ENCODE measurements at regions not wholly inside any gene's neighbourhood (a gene's known extent, or its start where the extent isn't known, plus 50 kb on each side); places are given as distances from the start of the nearest gene placed in this dataset.

DNA sequence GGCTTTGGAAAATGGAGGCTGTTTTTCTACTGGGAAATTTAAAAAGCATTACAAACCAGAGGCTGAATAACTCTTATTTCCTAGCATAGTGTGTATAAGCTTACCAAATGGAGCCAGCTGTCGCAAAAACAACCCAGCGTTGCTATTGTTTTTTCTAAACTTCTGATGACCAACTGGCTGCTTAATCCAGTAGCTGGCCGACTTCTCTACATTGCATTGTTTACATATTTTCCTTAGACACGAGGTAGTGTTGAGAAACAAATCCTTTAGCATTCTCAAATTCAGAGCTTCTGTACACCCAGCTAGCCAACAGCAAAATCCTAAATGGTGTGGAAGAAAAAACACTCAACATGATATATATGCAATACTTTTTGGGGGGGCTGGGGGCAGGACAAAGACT is 161.0 kb upstream of the ADAMTS9 start:
- no peak for DNase-seq (ENCODE audit: low spot score)
- intact Hi-C loops (cut with DNase I) = no loop called here

DNA sequence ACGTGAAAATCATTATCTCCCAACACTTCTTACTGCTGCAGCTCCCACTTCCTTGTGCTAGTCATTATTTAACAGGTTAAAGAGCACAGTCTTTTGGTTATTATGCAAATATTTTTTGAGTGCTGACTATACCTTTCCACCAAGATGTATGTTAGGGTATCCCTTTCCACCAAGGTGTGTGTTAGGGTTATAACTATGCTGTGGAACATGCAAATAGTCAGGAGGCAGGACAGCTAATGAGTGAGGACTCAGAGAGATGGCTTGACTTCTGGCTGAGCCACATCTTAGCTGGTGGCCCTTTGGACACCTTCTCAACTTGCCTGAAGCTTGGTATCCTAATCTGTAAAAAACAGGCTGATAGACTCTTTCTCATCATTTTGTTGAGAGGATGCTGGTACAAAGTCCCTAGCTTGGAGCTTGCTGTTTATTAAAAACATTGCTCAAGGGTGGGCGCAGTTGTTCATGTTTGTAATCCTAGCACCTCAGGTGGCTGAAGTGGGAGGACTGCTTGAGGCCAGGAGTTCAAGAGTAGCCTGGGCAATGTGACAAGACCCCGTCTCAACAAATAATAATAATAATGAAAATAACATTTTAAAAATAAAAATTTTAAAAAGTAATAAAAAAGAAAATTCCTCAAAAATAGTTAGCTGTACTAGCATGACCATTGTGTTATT is 160.5 kb upstream of the ADAMTS9 start:
- no peak for DNase-seq (ENCODE audit: low spot score)
- intact Hi-C loops (cut with DNase I) = no loop called here

DNA sequence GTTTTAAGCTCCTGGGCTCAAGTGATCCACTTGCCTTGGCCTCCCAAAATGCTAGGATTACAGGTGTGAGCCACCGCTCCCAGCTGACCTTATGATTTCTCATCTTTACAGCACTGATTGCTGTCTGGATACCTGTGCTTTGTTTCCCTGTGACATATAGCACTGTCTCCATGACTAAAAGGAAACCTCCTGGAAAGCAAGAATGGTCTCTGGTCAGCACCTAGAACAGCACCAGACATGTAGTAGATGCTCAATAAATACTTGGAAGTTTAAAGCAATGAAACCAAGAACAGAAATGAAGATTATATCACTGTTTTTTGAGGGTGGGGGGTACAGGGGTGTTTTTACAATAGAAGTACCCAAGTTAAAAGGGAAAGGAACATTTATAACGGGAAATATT is 156.8 kb upstream of the ADAMTS9 start:
- intact Hi-C loops (cut with DNase I) = no loop called here
- DNase-seq (ENCODE audit: low spot score) = no peak

DNA sequence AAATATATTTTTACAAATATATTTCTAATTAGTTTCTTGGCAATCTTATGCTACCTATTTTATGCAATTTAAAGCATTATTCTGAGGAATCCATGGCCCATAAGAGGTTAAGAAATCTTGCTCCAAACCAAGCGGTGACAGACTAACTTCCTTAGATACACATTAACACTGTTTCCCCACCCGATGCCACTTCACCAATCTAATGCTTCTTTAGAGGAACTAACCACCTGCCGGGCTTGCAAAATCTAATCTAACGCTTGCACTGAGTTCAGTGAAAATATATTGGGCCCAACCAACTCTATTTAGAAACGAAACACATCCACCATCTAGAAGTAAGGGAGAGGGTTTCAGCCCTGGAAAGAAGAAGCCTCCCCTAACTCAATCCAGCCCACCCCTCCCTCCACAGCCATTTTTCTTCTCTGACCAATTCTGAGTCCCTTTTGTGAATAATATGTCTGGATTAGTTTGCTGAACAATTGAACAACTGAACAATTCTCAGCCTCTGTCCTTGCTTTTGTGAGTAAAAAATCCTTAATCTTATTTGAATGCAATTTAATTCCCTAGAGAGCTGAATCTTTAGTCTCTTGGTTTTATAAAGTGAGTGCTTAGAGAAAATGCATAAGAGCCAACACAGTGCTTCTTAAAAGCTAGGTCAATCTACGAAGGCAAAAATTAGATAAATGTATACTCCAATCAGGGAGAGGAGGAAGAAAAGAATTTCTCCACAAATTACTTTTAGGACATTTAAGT is 150.4 kb upstream of the ADAMTS9 start:
- DNase-seq (ENCODE audit: low spot score) = no peak
- intact Hi-C loops (cut with DNase I) = no loop called here

DNA sequence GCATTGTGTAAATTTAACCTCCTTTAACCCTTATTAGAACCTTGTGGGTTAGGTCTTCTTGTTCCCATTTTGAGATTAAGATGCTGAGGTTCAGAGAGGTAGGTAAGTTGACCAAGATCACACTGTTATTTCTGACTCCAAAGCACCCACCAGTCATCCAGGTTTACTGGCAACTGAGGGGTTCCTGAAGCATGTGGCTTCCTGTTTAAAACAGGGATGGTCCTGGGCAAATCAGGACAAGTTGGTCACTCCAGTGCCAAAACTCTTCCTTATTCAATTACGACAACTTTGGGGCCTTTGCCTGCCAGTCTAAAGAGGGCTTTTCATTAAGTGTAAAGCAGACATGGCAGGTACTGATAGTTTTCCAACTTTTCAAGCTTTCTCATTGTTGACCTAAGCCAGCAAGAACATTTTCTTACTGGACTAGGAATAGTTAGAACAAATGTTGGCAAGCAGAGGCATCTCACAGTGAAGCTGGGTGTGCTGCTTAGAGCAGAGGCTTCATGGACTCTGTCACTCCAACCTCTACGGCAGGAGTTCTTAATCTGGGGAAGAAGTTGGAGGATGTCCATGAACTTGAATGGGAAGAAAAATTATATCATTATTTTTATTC is 149.4 kb upstream of the ADAMTS9 start:
- intact Hi-C loops (cut with DNase I) = no loop called here
- DNase-seq (ENCODE audit: low spot score) = no peak

DNA sequence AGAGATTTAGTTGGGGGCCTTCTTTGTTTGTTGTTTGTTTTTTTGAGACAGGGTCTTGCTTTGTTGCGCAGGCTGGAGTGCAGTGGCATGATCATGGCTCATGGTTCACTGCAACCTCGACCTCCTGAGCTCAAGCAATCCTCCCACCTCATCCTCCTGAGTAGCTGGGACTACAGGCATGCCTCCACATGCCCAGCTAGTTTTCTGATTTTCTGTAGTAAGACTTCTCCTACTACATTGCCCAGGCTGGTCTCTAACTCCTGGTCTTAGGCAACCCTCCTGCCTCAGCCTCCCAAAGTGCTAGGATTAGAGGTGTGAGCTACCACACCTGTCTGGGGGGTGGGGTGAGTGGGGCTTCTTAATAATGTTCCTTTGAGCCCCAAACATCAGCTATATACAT is 148.3 kb upstream of the ADAMTS9 start:
- DNase-seq (ENCODE audit: low spot score) = no peak
- intact Hi-C loops (cut with DNase I) = no loop called here

DNA sequence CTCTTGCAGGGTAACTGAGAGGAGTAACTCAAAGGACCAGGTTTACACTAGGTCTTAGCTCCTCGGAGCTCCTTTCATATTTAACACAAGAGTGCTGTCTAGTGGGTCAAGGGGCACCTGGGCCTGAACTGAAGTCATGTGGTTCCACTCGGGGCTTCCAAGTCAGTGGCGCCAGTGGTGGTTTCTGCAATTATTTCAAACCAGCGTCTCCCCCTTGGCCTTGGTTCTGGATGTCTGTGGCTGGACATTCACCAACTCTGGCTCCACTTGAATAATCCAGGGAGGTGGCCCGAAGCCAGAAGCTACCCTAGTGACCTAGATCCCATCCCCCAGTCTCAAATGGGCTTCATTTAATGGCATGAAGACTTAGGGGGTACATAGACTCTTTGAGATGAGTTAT is 144.3 kb upstream of the ADAMTS9 start:
- DNase-seq (ENCODE audit: low spot score) = no peak
- intact Hi-C loops (cut with DNase I) = no loop called here

DNA sequence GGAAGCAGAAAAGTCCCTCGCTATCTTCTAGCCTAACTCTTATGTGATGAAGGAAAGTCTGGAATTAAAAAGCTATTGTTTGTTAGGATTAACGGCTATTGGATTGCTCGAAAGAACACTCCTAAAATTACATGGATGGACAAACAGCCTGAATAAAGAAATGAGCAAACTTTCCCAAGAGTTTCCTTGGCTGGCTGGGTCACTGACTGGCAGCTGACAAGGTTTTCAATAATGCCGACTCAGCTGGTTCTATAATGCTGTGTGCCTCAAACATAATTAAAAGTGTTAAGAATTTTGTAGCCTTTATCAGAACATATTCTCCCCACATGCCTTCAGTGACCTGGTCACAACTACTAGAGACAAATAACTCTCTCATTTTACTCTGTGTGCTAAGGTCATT is 142.9 kb upstream of the ADAMTS9 start:
- intact Hi-C loops (cut with DNase I) = no loop called here
- no peak for DNase-seq (ENCODE audit: low spot score)

DNA sequence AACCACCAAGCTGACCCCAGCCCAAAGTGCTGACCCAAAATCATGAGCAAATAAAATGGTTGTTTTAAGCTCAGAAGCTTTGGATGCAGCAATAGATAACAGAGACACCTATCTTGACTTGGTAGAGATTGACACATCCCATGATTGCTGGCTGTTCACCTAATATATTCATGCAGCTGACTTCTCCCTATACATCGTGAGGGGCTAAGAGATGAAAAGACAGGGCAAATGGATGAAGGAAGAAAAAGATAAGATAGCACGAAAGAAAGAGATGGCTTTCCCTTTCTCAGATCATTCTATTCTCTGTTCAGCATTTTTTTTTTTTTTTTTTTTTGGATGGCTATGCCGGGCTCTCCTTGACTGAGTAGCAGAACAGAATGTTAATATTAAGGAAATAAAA is 141.5 kb upstream of the ADAMTS9 start:
- intact Hi-C loops (cut with DNase I) = no loop called here
- DNase-seq (ENCODE audit: low spot score) = no peak

DNA sequence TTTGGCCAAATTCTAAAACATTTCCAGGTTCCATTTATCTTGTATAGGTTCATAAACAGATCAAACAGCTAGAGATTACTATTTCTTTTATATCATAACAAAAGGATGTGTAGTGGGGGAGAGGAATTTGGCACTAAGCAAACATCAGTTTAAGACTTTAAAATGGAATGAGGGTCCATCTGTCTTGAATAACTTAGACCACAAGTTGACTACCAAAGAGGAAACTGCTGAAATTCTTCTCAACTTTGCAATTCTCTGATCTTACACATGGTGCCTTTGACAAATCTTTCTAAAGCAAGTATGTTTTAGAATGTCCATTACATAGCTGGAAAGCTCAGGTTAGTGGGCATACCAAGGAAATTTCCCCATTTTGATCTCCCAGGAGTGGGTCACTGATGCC is 140.5 kb upstream of the ADAMTS9 start:
- intact Hi-C loops (cut with DNase I) = no loop called here

DNA sequence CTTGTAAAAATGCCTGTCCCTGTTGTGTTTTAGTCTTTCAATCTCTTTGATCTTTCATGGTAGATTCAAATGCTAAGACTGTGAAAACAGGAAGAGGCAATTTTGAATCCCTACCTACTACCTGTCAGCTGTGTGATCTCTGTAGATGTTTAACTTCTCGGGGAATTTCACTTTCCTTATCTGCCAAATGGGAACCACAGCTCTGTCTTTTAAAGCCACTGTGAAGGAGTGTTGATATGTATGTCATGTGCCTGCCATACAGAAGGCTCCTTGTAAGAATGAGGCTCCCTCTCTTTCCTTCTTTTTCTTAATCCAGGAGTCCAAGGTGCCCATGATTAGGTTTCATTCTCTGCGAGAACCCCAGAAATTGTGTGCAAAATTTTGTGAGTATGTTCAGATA is 139.6 kb upstream of the ADAMTS9 start:
- DNase-seq (ENCODE audit: low spot score) = no peak
- intact Hi-C loops (cut with DNase I) = no loop called here

More for the DNA sequence above, 140.5 kb upstream of the ADAMTS9 start:
- no peak for DNase-seq (ENCODE audit: low spot score)

DNA sequence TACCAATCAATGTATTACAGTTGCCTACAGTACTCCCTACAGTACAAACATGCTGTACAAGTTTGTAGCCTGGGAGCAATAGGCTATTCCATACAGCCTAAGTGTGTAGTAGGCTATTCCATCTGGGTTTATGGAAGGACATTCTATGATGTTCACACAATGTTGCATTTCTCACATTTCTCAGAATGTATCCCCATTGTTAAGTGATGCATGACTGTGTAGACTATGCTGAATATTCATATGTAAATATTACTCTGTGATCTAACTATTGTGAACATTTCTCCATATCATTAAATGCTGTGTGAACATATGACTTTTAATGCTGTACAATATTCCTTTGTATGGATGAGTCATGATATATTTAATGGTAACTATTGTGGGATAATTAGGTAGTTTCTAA is 139.2 kb upstream of the ADAMTS9 start:
- intact Hi-C loops (cut with DNase I) = no loop called here
- no peak for DNase-seq (ENCODE audit: low spot score)

DNA sequence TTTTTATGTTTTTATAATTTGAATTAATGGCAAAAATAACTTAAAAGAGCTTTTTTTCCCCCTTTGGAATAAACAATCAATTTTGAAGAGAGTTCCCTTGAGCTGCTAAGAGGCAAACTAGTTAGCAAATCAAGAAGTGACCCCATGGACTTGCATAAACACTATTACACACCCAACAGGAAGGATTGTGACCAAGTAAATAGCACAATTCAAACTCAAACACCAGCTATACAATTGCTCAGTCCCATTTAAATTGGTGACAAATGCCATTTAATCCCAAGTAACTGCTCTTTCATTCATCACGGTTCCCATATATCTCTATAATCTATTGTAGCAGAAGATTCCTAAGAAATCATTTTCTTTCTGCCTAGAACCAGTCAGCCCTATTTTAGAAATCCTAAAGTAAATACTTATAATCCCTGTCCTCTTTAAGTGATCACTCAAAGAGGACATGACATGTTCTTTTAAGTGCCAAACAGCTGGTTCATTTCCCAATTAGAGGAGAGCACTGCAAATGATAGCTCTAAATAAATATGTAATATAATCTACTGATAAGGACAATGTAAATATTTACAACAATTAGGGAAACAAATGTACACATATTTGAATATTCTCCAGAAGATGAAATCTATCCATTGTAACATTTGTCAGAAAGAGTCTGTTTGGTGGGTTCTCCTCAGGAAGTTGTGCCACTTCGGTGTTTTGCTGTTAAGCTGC is 137.8 kb upstream of the ADAMTS9 start:
- intact Hi-C loops (cut with DNase I) = no loop called here
- DNase-seq (ENCODE audit: low spot score) = no peak

DNA sequence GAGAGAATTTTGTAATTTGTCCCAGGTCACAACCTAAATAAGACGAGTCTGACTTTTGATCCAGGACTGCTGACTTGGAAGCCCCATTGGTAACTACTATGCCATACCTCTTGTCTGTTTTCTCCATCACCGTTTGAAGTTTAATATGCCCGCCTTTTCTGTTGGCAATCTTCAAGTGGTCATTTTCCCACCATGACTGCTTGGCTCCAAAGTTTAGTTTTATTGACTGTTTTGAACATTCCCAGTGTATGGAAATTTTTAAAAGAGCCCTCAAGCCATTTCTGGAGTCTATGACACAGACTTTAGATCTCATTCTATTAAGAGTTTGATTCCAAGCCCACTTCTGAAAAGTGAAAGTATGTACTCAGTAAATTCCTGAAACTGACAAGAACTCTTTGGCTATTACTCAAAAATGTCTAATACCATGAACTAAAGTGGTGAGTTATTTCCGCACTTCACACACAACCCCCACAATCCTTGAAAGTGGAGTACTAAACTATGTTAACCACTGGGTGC is 136.7 kb upstream of the ADAMTS9 start:
- intact Hi-C loops (cut with DNase I) = no loop called here
- no peak for DNase-seq (ENCODE audit: low spot score)

DNA sequence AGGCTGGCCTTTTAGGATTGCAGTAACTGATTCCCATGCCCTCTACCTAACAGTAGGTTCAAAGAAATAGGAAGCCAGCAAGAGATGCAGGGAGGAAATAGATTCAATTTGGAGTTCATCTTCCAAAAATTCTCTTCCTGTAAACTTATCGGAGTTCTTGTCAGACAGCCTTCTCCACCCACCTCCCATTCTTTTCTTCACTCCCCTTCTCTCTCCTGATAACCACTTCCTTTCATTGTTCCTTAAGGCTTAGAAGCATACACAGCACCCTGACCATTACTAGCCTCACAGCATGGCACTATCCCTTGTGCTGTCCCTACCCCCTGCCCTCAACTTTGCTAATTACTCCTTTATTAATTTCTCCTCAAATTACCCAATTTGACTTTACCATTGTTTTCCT is 130.4 kb upstream of the ADAMTS9 start:
- intact Hi-C loops (cut with DNase I) = no loop called here
- no peak for DNase-seq (ENCODE audit: low spot score)

DNA sequence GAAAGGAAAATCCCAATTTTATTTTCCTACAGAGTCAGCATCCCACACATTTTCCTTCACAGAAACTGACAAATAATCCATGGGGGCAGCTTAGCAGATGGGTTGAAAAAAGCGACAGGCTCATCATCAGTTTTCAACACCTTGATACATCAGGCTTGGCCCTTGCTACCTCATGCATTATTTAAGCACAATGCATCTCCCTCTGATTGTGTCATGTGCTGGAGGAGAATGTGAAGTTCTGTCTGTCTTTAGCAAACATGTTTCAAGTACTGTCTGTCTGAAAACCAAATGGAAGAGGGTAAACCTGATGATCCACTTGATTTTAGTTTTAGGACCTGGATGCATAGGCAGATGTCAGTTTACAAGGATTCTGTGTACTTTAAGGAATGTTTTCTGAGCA is 128.6 kb upstream of the ADAMTS9 start:
- DNase-seq (ENCODE audit: low spot score) = no peak
- intact Hi-C loops (cut with DNase I) = no loop called here

DNA sequence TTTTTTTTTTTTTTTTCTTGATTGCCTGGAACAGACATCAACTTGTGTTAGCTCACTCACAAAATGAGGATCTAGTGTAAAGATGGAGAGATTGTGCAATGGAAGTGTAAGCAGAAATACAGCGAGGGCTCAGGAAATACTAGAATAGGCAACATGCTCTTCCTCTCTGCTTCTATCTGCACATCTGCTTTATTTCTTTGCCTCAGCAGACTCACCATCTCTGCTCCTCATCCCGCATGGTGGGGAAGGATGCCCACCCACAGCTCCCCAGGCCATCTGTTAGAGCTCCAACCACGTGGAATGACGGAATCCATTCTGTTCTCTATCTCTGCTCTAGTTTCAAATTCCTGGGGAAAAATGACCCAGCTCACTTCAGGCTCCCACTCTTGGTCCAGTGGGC is 128.0 kb upstream of the ADAMTS9 start:
- intact Hi-C loops (cut with DNase I) = no loop called here
- no peak for DNase-seq (ENCODE audit: low spot score)

DNA sequence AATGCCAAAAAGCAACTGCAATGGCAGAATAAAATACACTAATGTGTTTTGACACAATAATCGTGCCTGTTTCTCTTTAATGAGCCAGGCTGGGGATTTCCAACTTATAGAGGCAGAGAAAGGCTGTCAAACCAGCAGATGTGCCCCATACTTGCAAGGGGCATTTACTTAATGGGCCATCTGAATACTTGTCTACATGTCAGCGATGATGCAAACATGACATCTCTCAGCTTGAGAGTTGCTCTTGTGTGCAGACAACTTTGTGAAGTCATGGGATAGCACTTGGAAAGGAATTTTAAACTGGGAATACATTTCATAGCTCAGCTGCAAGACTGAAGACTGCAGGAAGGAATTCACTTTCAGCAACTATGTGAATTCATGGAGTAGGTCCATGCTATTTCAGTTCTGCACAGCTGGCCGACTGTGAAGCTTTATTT is 127.4 kb upstream of the ADAMTS9 start:
- intact Hi-C loops (cut with DNase I) = no loop called here
- no peak for DNase-seq (ENCODE audit: low spot score)

DNA sequence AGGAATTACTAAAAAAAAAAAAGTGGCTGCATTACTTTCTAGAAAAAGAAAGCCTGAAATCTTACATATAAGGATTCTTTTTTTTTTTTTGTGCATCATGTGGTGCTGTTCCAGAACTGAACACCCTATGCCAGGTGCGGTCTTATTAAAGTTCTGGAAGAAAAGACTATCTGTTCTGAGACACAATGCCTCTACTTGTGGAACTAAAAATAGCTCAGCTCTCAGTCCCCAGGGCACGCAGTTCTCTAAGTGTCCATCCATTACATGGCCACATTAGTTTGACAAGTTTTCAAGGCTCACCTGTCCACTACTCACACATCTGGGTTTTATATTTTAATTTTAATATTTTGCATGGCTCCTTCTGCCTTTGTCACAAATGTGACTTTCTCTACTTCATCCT is 126.6 kb upstream of the ADAMTS9 start:
- no peak for DNase-seq (ENCODE audit: low spot score)
- intact Hi-C loops (cut with DNase I) = no loop called here

DNA sequence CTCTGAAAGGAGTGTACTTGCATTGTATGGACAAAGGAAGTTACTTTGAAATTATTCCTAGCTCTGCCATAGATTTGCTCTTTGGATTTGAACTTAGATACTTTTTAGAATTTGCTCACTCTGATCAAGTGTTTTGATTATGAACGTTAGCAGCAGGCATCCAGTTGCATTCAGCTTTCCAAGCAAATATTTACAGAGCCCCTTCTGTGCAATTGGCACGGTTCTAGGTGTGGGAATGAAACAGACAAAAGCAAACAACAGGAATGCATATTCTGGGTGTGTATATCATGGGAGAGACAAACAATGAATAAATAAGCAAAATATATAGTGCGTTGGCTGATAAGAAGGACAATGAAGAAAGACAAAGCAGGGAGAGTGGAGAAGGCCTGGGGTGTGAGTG is 125.5 kb upstream of the ADAMTS9 start:
- intact Hi-C loops (cut with DNase I) = no loop called here
- DNase-seq (ENCODE audit: low spot score) = no peak
